ENCODE measurements at regions not wholly inside any gene's neighbourhood (a gene's known extent, or its start where the extent isn't known, plus 50 kb on each side); places are given as distances from the start of the nearest gene placed in this dataset.

GRCh38 chr5:108634010-108634616, 113.6 kb upstream of the FER start:
- H3K9me3 ChIP-seq = no peaks in the 10 kb centered on the region
- no peak overlapping the region for H3K4me2 ChIP-seq
- no peaks in the 10 kb centered on the region for H3K4me1 ChIP-seq
- no peaks in the 10 kb centered on the region for H4K20me1 ChIP-seq
- no peak for TF ChIP-seq Cebpa-rat (IDR thresholded peaks at IDR 0.05)
- H3K9ac ChIP-seq = no peak overlapping the region
- no peaks in the 10 kb centered on the region for H3K36me3 ChIP-seq
- H3K27ac ChIP-seq = no peak overlapping the region
- H3K4me3 ChIP-seq = no peak overlapping the region
- H3K27me3 ChIP-seq = no peaks in the 10 kb centered on the region

GRCh38 chr5:108629779-108630528, 117.7 kb upstream of the FER start:
- no peaks in the 10 kb centered on the region for H4K20me1 ChIP-seq
- TF ChIP-seq Cebpa-rat (IDR thresholded peaks at IDR 0.05) = no peak
- no peaks in the 10 kb centered on the region for H3K4me1 ChIP-seq
- H3K27ac ChIP-seq = no peak overlapping the region
- H3K36me3 ChIP-seq = no peaks in the 10 kb centered on the region
- H3K27me3 ChIP-seq = no peaks in the 10 kb centered on the region
- no peaks in the 10 kb centered on the region for H3K9me3 ChIP-seq
- no peak overlapping the region for H3K4me2 ChIP-seq
- H3K9ac ChIP-seq = no peak overlapping the region
- no peak overlapping the region for H3K4me3 ChIP-seq

DNA sequence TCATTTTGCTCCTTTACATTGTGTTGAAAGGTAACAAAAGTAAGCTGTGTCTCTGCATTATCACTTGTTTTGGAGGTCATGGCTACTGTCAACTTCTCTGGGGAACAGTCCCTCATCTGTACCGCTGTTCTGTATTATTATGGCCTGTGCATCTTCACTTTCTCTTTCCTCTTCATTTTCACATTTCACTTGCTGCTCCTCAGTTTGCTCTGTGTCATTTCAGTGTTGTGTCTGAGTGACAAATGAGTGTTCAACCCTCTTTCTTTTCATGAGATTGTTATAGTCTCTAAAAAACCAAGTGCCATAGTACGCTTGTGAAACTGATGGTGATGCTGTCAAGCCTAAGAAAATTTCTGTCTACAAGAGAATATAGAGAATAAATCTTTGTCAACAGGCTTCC, 122.0 kb upstream of the FER start:
- Histone ChIP-seq H3K9ac (no peak overlapping the region), H4K20me1 (no peaks in the 10 kb centered on the region), H3K4me3 (no peak overlapping the region), H3K4me2 (no peak overlapping the region), H3K27ac (no peak overlapping the region), H3K36me3 (no peaks in the 10 kb centered on the region), H3K27me3 (no peaks in the 10 kb centered on the region), H3K9me3 (no peaks in the 10 kb centered on the region), H3K4me1 (no peaks in the 10 kb centered on the region)
- TF ChIP-seq Cebpa-rat (IDR thresholded peaks at IDR 0.05) = no peak

DNA sequence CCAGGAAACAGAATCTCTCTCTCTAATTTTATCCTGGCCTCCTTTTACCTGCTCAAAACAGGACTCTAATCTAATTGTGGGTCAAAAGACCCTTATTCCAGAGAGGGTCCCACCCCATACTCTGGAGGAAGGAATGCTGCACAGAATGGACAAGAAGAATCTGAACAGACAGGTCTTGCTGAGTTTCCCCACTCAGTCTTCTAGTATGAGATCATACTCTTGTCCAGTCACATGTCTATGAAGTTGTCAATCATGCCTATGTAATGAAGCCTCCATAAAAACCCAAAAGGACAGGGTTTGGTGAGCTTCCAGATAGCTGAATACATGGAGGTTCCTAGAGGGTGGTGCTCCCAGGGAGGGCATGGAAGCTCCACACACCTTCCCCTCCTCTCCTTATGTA, 123.9 kb upstream of the FER start:
- no peaks in the 10 kb centered on the region for H3K4me1 ChIP-seq
- no peaks in the 10 kb centered on the region for H3K27me3 ChIP-seq
- no peak overlapping the region for H3K4me2 ChIP-seq
- TF ChIP-seq Cebpa-rat (IDR thresholded peaks at IDR 0.05) = no peak
- H3K4me3 ChIP-seq = no peak overlapping the region
- no peak overlapping the region for H3K27ac ChIP-seq
- no peaks in the 10 kb centered on the region for H4K20me1 ChIP-seq
- H3K36me3 ChIP-seq = no peaks in the 10 kb centered on the region
- H3K9ac ChIP-seq = no peak overlapping the region
- no peaks in the 10 kb centered on the region for H3K9me3 ChIP-seq

DNA sequence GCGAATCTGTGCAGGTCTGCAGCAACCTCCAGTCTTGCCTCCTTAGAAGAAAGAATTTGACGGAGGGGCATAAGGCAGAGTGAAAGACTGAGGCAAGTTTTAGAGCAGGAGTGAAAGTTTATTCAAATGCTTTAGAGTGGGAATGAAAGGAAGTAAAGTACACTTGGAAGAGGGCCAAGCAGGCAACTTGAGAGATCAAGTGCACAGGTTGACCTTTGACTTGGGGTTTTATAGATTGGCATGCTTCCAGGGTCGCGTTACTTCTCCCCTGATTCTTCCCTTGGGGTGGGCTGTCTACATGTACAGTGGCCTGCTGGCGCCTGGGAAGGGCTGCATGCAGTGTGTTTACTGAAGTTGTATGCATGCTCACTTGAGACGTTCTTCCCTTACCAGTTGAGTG, 127.2 kb upstream of the FER start:
- Histone ChIP-seq H3K27ac (no peak overlapping the region), H3K9me3 (no peaks in the 10 kb centered on the region), H3K36me3 (no peaks in the 10 kb centered on the region)

DNA sequence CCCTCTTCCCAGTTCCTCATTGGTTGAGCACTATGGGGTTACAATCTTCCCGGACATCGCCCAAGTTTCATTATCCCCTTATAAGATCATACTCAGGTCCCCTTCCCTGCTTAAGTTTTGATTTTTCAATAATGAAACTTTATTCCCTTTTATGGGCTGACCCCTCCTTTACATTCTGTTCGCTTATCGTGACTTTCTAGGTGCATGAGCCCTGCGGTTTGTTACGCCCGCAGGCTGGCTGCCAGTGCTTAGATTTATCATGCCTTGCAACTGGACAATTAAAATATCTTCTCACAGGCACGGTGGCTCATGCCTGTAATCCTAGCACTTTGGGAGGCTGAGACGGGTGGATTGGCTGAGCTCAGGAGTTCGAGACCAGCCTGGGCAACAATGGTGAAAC, 127.9 kb upstream of the FER start:
- H3K4me3 ChIP-seq = no peak overlapping the region
- H3K4me2 ChIP-seq = no peak overlapping the region
- no peak for TF ChIP-seq Cebpa-rat (IDR thresholded peaks at IDR 0.05)
- no peaks in the 10 kb centered on the region for H3K27me3 ChIP-seq
- no peaks in the 10 kb centered on the region for H3K9me3 ChIP-seq
- H3K4me1 ChIP-seq = no peaks in the 10 kb centered on the region
- H3K27ac ChIP-seq = no peak overlapping the region
- H3K9ac ChIP-seq = no peak overlapping the region
- no peaks in the 10 kb centered on the region for H4K20me1 ChIP-seq
- no peaks in the 10 kb centered on the region for H3K36me3 ChIP-seq

More for the DNA sequence above, 127.2 kb upstream of the FER start:
- TF ChIP-seq Cebpa-rat (IDR thresholded peaks at IDR 0.05) = no peak
- Histone ChIP-seq H3K27me3 (no peaks in the 10 kb centered on the region), H3K9ac (no peak overlapping the region), H3K4me2 (no peak overlapping the region), H3K4me1 (no peaks in the 10 kb centered on the region), H4K20me1 (no peaks in the 10 kb centered on the region), H3K4me3 (no peak overlapping the region)

DNA sequence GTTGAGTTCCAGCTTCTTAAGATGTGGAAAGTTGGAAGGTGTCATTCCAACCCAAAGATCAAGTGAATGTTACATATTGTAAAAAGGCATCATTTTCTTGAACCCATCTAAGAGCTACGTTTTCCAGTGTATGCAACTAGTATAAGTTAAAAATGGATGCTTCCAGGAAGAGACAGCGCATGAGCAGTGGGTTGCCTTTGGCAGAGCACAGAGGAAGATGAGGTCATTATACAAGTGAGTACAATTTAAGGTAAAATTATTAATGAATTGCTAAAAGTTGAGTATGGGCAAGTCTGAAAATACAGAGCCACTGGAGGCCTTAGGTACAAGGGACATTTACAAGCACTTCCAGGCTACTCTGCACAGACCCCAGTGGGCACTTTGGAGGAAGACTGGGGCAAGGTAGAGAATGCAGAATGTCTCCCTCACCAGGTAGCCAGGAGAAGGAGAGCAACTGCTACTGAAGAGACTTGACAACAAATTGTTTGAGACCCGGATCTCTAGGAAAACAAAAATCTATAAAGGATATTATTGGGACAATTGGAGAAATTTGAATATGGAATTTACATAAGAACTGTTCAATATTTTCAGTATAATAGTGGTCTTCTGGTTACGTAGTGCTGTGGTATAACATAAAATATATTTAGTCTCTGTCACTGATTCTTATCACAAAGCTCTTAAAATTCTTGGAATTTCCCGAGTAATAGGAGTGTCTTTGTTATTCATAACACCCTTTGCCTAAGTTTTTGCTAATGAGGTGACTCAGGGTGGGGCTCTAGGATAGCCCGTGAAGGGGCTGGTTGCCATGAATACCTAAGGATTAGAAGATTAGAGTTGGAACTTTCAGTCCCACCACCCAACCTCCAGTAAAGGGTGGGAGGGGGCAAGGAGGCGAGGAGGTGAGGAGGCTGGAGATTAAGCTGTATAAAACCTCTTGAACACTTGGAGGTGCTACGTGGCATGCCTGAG, 129.9 kb upstream of the FER start:
- no peaks in the 10 kb centered on the region for H3K4me1 ChIP-seq
- peaks cover 5% of the 10 kb centered on the region for H3K9me3 ChIP-seq
- no peak overlapping the region for H3K9ac ChIP-seq
- H3K27me3 ChIP-seq = no peaks in the 10 kb centered on the region
- H3K36me3 ChIP-seq = no peaks in the 10 kb centered on the region
- no peak for TF ChIP-seq Cebpa-rat (IDR thresholded peaks at IDR 0.05)
- no peaks in the 10 kb centered on the region for H4K20me1 ChIP-seq
- no peak overlapping the region for H3K27ac ChIP-seq
- H3K4me3 ChIP-seq = no peak overlapping the region
- no peak overlapping the region for H3K4me2 ChIP-seq

GRCh38 chr5:108615216-108615615, 132.5 kb upstream of the FER start:
- Histone ChIP-seq H3K27me3 (no peaks in the 10 kb centered on the region), H3K27ac (no peak overlapping the region), H3K4me3 (no peak overlapping the region), H3K36me3 (no peaks in the 10 kb centered on the region), H3K9me3 (peaks cover 13% of the 10 kb centered on the region), H3K4me1 (no peaks in the 10 kb centered on the region), H3K4me2 (no peak overlapping the region), H3K9ac (no peak overlapping the region), H4K20me1 (no peaks in the 10 kb centered on the region)
- TF ChIP-seq Cebpa-rat (IDR thresholded peaks at IDR 0.05) = no peak

DNA sequence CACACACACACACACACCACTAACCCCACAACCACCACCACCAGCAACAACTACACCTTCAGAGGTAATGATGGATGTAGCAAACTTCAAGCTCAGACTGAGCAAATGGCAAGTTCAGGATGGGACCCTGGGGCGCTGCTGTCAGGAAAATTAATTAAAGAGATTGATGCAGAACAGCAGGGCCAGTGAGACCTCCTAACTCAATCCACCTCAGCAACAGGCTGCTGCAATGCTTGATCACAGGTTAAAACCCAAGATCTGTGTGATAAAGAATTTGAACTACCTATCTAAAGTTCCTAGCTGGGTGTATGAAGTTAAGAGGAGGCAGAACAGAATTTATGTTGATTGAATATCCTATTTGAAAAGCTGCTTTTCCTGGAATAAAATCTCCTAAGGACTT, 140.3 kb upstream of the FER start:
- no peaks in the 10 kb centered on the region for H3K36me3 ChIP-seq
- no peak overlapping the region for H3K9ac ChIP-seq
- H4K20me1 ChIP-seq = no peaks in the 10 kb centered on the region
- no peak overlapping the region for H3K4me2 ChIP-seq
- TF ChIP-seq Cebpa-rat (IDR thresholded peaks at IDR 0.05) = no peak
- no peak overlapping the region for H3K4me3 ChIP-seq
- no peaks in the 10 kb centered on the region for H3K27me3 ChIP-seq
- H3K9me3 ChIP-seq = peaks cover 5% of the 10 kb centered on the region
- no peak overlapping the region for H3K27ac ChIP-seq
- no peaks in the 10 kb centered on the region for H3K4me1 ChIP-seq

- Histone ChIP-seq H3K4me2 (no peak overlapping the region), H3K9ac (no peak overlapping the region), H3K27me3 (no peaks in the 10 kb centered on the region), H3K9me3 (no peaks in the 10 kb centered on the region), H4K20me1 (no peaks in the 10 kb centered on the region), H3K36me3 (no peaks in the 10 kb centered on the region), H3K27ac (no peak overlapping the region), H3K4me1 (no peaks in the 10 kb centered on the region), H3K4me3 (no peak overlapping the region)
- no peak for TF ChIP-seq Cebpa-rat (IDR thresholded peaks at IDR 0.05)
Measured at GRCh38 chr5:108606185-108606584, 141.5 kb upstream of the FER start.
